ENCODE measurements at regions not wholly inside any gene's neighbourhood (a gene's known extent, or its start where the extent isn't known, plus 50 kb on each side); places are given as distances from the start of the nearest gene placed in this dataset.

DNA sequence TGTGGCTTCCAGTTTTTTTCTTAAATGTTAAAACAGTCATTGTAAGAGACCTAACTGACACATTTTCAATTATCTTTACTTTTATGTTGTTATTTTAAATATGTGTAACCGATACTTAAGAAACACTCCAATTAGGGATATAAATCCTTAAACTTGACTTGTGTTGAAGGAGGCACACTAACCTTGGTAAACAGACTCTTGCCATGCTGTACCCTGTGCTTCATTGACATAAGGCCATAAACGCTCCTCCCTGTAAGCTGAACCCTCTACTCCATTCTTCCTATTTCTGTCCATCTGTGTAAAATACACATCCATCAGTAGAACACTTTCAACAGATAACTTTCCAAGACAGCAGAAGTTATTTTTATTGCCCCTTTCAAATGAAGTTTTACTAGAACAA, 780.5 kb upstream of the FAM98A start:
- 80 to 100% methylated on average over 1 of the region's 2 CpGs for WGBS, 2 experiments (ENCODE audit: insufficient coverage in 2 of 2)
- H3K4me1 ChIP-seq (ENCODE audit: control insufficient read depth, insufficient read depth, low read length, poor library complexity, severe bottlenecking) = no peaks in the 10 kb centered on the region
- H3K9me3 ChIP-seq (ENCODE audit: control insufficient read depth, low read length) = no peaks in the 10 kb centered on the region

GRCh38 chr2:34373586-34374233, 774.6 kb upstream of the FAM98A start:
- 82% methylated on average over 4 of the region's 4 CpGs; no CpG with 5 or more reads in 1 of the 2 experiments for WGBS, 2 experiments (ENCODE audit: insufficient coverage in 2 of 2)
- no peaks in the 10 kb centered on the region for H3K9me3 ChIP-seq (ENCODE audit: control insufficient read depth, low read length)
- H3K27ac ChIP-seq (ENCODE audit: low read depth, low read length, severe bottlenecking) = no peak overlapping the region
- H3K4me3 ChIP-seq (ENCODE audit: extremely low read depth, insufficient read depth, low read length, poor library complexity, severe bottlenecking) = no peak overlapping the region
- no peaks in the 10 kb centered on the region for H3K4me1 ChIP-seq (ENCODE audit: control insufficient read depth, insufficient read depth, low read length, poor library complexity, severe bottlenecking)
- H3K36me3 ChIP-seq (ENCODE audit: control insufficient read depth, insufficient read depth, low read length) = no peaks in the 10 kb centered on the region

More for the DNA sequence above, 780.5 kb upstream of the FAM98A start:
- Histone ChIP-seq H3K36me3 (ENCODE audit: control insufficient read depth, insufficient read depth, low read length) (no peaks in the 10 kb centered on the region), H3K27ac (ENCODE audit: low read depth, low read length, severe bottlenecking) (no peak overlapping the region), H3K4me3 (ENCODE audit: extremely low read depth, insufficient read depth, low read length, poor library complexity, severe bottlenecking) (no peak overlapping the region)

- H3K4me1 ChIP-seq (ENCODE audit: control insufficient read depth, insufficient read depth, low read length, poor library complexity, severe bottlenecking) = no peaks in the 10 kb centered on the region
- WGBS, 2 experiments (ENCODE audit: insufficient coverage in 2 of 2) = 100% methylated on average over 1 of the region's 2 CpGs; no CpG with 5 or more reads in 1 of the 2 experiments
- no peaks in the 10 kb centered on the region for H3K36me3 ChIP-seq (ENCODE audit: control insufficient read depth, insufficient read depth, low read length)
- H3K4me3 ChIP-seq (ENCODE audit: extremely low read depth, insufficient read depth, low read length, poor library complexity, severe bottlenecking) = no peak overlapping the region
- no peak overlapping the region for H3K27ac ChIP-seq (ENCODE audit: low read depth, low read length, severe bottlenecking)
- H3K9me3 ChIP-seq (ENCODE audit: control insufficient read depth, low read length) = no peaks in the 10 kb centered on the region
Measured at GRCh38 chr2:34372967-34373366, 773.9 kb upstream of the FAM98A start.

- 90 to 100% methylated on average over 2 of the region's 3 CpGs for WGBS, 2 experiments (ENCODE audit: insufficient coverage in 2 of 2)
- H3K36me3 ChIP-seq (ENCODE audit: control insufficient read depth, insufficient read depth, low read length) = no peaks in the 10 kb centered on the region
- no peaks in the 10 kb centered on the region for H3K9me3 ChIP-seq (ENCODE audit: control insufficient read depth, low read length)
- H3K4me1 ChIP-seq (ENCODE audit: control insufficient read depth, insufficient read depth, low read length, poor library complexity, severe bottlenecking) = no peaks in the 10 kb centered on the region
- H3K27ac ChIP-seq (ENCODE audit: low read depth, low read length, severe bottlenecking) = no peak overlapping the region
- H3K4me3 ChIP-seq (ENCODE audit: extremely low read depth, insufficient read depth, low read length, poor library complexity, severe bottlenecking) = no peak overlapping the region
Measured at GRCh38 chr2:34371711-34372110, 772.6 kb upstream of the FAM98A start.

GRCh38 chr2:34368304-34368703, 769.2 kb upstream of the FAM98A start:
- Histone ChIP-seq H3K9me3 (ENCODE audit: control insufficient read depth, low read length) (no peaks in the 10 kb centered on the region), H3K4me1 (ENCODE audit: control insufficient read depth, insufficient read depth, low read length, poor library complexity, severe bottlenecking) (peaks cover 6% of the 10 kb centered on the region), H3K4me3 (ENCODE audit: extremely low read depth, insufficient read depth, low read length, poor library complexity, severe bottlenecking) (no peak overlapping the region), H3K36me3 (ENCODE audit: control insufficient read depth, insufficient read depth, low read length) (no peaks in the 10 kb centered on the region), H3K27ac (ENCODE audit: low read depth, low read length, severe bottlenecking) (no peak overlapping the region)
- WGBS, 2 experiments (ENCODE audit: insufficient coverage in 2 of 2) = 71% methylated on average over 1 of the region's 1 CpG

DNA sequence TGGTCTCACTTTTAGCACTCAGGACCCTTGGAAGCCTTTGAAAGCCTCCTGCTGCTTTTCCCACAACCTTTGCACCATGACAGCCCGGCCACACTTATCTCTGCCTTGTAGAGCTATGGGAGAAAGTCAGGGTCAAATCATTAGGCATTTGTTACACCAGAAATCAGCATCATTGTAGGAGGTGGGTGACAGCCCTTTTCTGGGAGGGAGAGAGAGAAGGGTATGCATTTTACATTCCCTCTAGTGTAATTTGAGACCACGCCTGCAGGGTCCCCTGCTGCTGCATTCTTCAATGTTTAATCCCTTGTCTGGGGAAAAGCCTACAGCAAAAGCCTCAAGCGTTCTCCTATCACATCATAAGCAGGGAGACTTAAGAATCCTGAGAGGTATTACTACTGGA, 766.8 kb upstream of the FAM98A start:
- 0% methylated on average over 1 of the region's 3 CpGs for WGBS, 2 experiments (ENCODE audit: insufficient coverage in 2 of 2)
- no peaks in the 10 kb centered on the region for H3K36me3 ChIP-seq (ENCODE audit: control insufficient read depth, insufficient read depth, low read length)
- H3K4me3 ChIP-seq (ENCODE audit: extremely low read depth, insufficient read depth, low read length, poor library complexity, severe bottlenecking) = no peak overlapping the region
- H3K9me3 ChIP-seq (ENCODE audit: control insufficient read depth, low read length) = no peaks in the 10 kb centered on the region
- no peak overlapping the region for H3K27ac ChIP-seq (ENCODE audit: low read depth, low read length, severe bottlenecking)
- H3K4me1 ChIP-seq (ENCODE audit: control insufficient read depth, insufficient read depth, low read length, poor library complexity, severe bottlenecking) = peaks cover 6% of the 10 kb centered on the region

GRCh38 chr2:34365512-34365911, 766.4 kb upstream of the FAM98A start:
- Histone ChIP-seq H3K4me3 (ENCODE audit: extremely low read depth, insufficient read depth, low read length, poor library complexity, severe bottlenecking) (no peak overlapping the region), H3K36me3 (ENCODE audit: control insufficient read depth, insufficient read depth, low read length) (no peaks in the 10 kb centered on the region), H3K4me1 (ENCODE audit: control insufficient read depth, insufficient read depth, low read length, poor library complexity, severe bottlenecking) (peaks cover 6% of the 10 kb centered on the region), H3K27ac (ENCODE audit: low read depth, low read length, severe bottlenecking) (no peak overlapping the region), H3K9me3 (ENCODE audit: control insufficient read depth, low read length) (no peaks in the 10 kb centered on the region)
- WGBS, 2 experiments (ENCODE audit: insufficient coverage in 2 of 2) = no CpG with 5 or more reads among the region's 2 CpGs

- no peak overlapping the region for H3K27ac ChIP-seq (ENCODE audit: low read depth, low read length, severe bottlenecking)
- no peaks in the 10 kb centered on the region for H3K9me3 ChIP-seq (ENCODE audit: control insufficient read depth, low read length)
- H3K36me3 ChIP-seq (ENCODE audit: control insufficient read depth, insufficient read depth, low read length) = no peaks in the 10 kb centered on the region
- H3K4me1 ChIP-seq (ENCODE audit: control insufficient read depth, insufficient read depth, low read length, poor library complexity, severe bottlenecking) = no peaks in the 10 kb centered on the region
- no peak overlapping the region for H3K4me3 ChIP-seq (ENCODE audit: extremely low read depth, insufficient read depth, low read length, poor library complexity, severe bottlenecking)
- 80 to 100% methylated on average over 1 to 2 of the region's 2 CpGs for WGBS, 2 experiments (ENCODE audit: insufficient coverage in 2 of 2)
Measured at GRCh38 chr2:34353509-34354113, 754.5 kb upstream of the FAM98A start.

DNA sequence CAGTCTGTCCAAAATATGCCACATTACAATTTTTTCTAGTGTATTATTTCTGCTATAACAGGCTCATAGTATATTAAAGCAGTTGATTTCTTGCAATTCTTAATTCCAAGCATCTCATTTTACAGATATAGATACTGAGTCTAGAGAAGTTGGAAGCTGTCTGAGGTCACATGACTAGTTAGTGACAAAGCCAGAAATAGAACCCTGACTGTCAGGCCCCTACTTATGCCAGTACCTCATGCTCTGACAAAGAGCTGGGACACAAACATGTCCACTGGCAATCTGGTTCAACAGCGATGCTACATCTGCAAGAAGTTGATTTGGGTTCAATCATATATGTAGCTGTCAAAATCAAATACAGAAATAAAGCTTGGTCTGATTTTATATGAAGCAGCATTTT, 750.4 kb upstream of the FAM98A start:
- H3K36me3 ChIP-seq (ENCODE audit: control insufficient read depth, insufficient read depth, low read length) = no peaks in the 10 kb centered on the region
- WGBS, 2 experiments (ENCODE audit: insufficient coverage in 2 of 2) = no CpG with 5 or more reads among the region's 1 CpG
- H3K27ac ChIP-seq (ENCODE audit: low read depth, low read length, severe bottlenecking) = no peak overlapping the region
- no peaks in the 10 kb centered on the region for H3K4me1 ChIP-seq (ENCODE audit: control insufficient read depth, insufficient read depth, low read length, poor library complexity, severe bottlenecking)
- no peaks in the 10 kb centered on the region for H3K9me3 ChIP-seq (ENCODE audit: control insufficient read depth, low read length)
- no peak overlapping the region for H3K4me3 ChIP-seq (ENCODE audit: extremely low read depth, insufficient read depth, low read length, poor library complexity, severe bottlenecking)

- no peak overlapping the region for H3K4me3 ChIP-seq (ENCODE audit: extremely low read depth, insufficient read depth, low read length, poor library complexity, severe bottlenecking)
- no peaks in the 10 kb centered on the region for H3K36me3 ChIP-seq (ENCODE audit: control insufficient read depth, insufficient read depth, low read length)
- H3K9me3 ChIP-seq (ENCODE audit: control insufficient read depth, low read length) = no peaks in the 10 kb centered on the region
- WGBS, 2 experiments (ENCODE audit: insufficient coverage in 2 of 2) = no CpG with 5 or more reads among the region's 2 CpGs
- no peak overlapping the region for H3K27ac ChIP-seq (ENCODE audit: low read depth, low read length, severe bottlenecking)
- H3K4me1 ChIP-seq (ENCODE audit: control insufficient read depth, insufficient read depth, low read length, poor library complexity, severe bottlenecking) = no peaks in the 10 kb centered on the region
Measured at GRCh38 chr2:34345030-34345429, 745.9 kb upstream of the FAM98A start.

DNA sequence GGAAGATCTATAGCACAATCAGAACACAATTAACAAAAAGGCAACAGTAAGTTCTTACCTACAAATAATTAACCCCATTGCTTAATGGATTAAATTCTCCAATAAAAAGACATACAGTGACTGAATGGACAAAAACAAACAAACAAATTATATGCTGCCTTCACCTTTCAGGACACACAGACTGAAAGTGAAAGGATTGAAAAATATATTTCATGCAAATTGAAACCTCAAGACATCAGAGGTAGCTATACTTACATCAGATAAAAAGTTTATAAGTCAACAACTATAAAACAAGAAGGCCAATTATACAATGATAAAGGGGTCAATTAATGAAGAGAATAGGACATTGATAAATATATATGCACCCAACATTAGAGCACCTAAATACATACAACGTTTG, 741.2 kb upstream of the FAM98A start:
- WGBS, 2 experiments (ENCODE audit: insufficient coverage in 2 of 2) = no CpG with 5 or more reads among the region's 1 CpG
- Histone ChIP-seq H3K9me3 (ENCODE audit: control insufficient read depth, low read length) (no peaks in the 10 kb centered on the region), H3K4me1 (ENCODE audit: control insufficient read depth, insufficient read depth, low read length, poor library complexity, severe bottlenecking) (no peaks in the 10 kb centered on the region), H3K36me3 (ENCODE audit: control insufficient read depth, insufficient read depth, low read length) (no peaks in the 10 kb centered on the region), H3K27ac (ENCODE audit: low read depth, low read length, severe bottlenecking) (no peak overlapping the region), H3K4me3 (ENCODE audit: extremely low read depth, insufficient read depth, low read length, poor library complexity, severe bottlenecking) (no peak overlapping the region)
